ENCODE measurements at regions not wholly inside any gene's neighbourhood (a gene's known extent, or its start where the extent isn't known, plus 50 kb on each side); places are given as distances from the start of the nearest gene placed in this dataset.

- no peak for DNase-seq (ENCODE audit: extremely low read depth, low read depth)
- no peak for TF ChIP-seq CTCF (IDR thresholded peaks at IDR 0.05; ENCODE audit: low read depth, low read length, missing control alignments)
- no peak overlapping the region for H3K4me3 ChIP-seq (replicated peaks; ENCODE audit: low read depth, low read length)
Measured at GRCh38 chr5:113866763-113867162, 353.3 kb downstream of the YTHDC2 start.

- DNase-seq (ENCODE audit: extremely low read depth, low read depth) = no peak
- TF ChIP-seq CTCF (IDR thresholded peaks at IDR 0.05; ENCODE audit: low read depth, low read length, missing control alignments) = no peak
- no peak overlapping the region for H3K4me3 ChIP-seq (replicated peaks; ENCODE audit: low read depth, low read length)
Measured at GRCh38 chr5:113869611-113870010, 356.1 kb downstream of the YTHDC2 start.

- DNase-seq (ENCODE audit: extremely low read depth, low read depth) = no peak
- H3K4me3 ChIP-seq (replicated peaks; ENCODE audit: low read depth, low read length) = no peak overlapping the region
- no peak for TF ChIP-seq CTCF (IDR thresholded peaks at IDR 0.05; ENCODE audit: low read depth, low read length, missing control alignments)
Measured at GRCh38 chr5:113871972-113872371, 358.5 kb downstream of the YTHDC2 start.

- no peak for DNase-seq (ENCODE audit: extremely low read depth, low read depth)
- TF ChIP-seq CTCF (IDR thresholded peaks at IDR 0.05; ENCODE audit: low read depth, low read length, missing control alignments) = no peak
- H3K4me3 ChIP-seq (replicated peaks; ENCODE audit: low read depth, low read length) = no peak overlapping the region
Measured at GRCh38 chr5:113875096-113875495, 361.6 kb downstream of the YTHDC2 start.

DNA sequence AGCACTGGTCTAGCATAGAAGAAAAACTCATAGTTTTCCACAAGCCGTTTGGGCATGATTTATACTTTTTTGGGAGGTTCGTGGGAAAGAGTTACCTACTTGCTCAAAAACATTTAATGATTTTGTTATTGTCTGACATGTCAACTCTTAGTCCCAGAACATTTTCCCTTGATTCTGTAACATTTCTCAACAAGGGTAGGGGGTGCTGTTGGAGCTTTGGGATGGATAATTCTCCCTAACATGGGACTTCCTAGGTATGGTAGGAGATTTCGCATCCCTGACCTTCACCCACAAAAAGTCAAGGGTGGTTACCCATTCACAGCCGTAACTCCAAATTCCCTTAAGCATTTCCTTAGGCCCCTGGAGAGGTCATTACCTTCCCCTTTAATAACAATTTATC, 378.0 kb downstream of the YTHDC2 start:
- no peak overlapping the region for H3K4me3 ChIP-seq (replicated peaks; ENCODE audit: low read depth, low read length)
- TF ChIP-seq CTCF (IDR thresholded peaks at IDR 0.05; ENCODE audit: low read depth, low read length, missing control alignments) = no peak
- DNase-seq (ENCODE audit: extremely low read depth, low read depth) = no peak

DNA sequence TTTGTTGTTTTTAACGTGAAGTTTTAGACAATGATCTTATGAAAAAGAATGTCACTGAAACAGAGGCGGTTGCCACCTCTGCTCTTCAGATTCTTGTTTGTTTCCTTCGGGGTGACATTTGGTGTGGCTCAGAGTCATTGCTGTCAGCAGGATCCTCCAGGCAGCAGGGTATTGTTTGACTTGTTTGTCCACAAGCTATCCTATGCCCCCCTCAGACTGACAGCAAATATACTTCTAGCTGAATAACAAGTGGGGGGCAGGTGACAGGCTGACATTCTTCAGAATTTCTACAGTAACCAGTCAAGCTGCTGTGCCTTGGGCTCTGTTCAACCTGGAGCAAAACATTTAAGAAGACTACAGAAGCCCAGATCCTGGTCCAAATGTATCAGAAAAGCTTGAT, 383.3 kb downstream of the YTHDC2 start:
- H3K4me3 ChIP-seq (replicated peaks; ENCODE audit: low read depth, low read length) = no peak overlapping the region
- no peak for DNase-seq (ENCODE audit: extremely low read depth, low read depth)
- TF ChIP-seq CTCF (IDR thresholded peaks at IDR 0.05; ENCODE audit: low read depth, low read length, missing control alignments) = no peak

- DNase-seq (ENCODE audit: extremely low read depth, low read depth) = no peak
- no peak overlapping the region for H3K4me3 ChIP-seq (replicated peaks; ENCODE audit: low read depth, low read length)
- no peak for TF ChIP-seq CTCF (IDR thresholded peaks at IDR 0.05; ENCODE audit: low read depth, low read length, missing control alignments)
Measured at GRCh38 chr5:113897748-113898147, 384.3 kb downstream of the YTHDC2 start.

Data from HFF-Myc (cell line).